Testis (tissue), 2 donors: ENCODE measurements at regions not wholly inside any gene's neighbourhood (a gene's known extent, or its start where the extent isn't known, plus 50 kb on each side); places are given as distances from the start of the nearest gene placed in this dataset.

Experiments
- DNase-seq: peaks from one replicate; pipeline ENCODE4 v3.0.0-alpha.2; 2019
- H3K27ac ChIP-seq, 2 donors: fragments of 200-600 bp; sonication (generic); one replicate each; pipeline ENCODE4 v1.5.1; 2019
- H3K27me3 ChIP-seq: fragments of 200-600 bp; sonication (generic); one replicate; pipeline ENCODE4 v1.5.1; 2019
- H3K36me3 ChIP-seq: fragments of 200-600 bp; sonication (generic); one replicate; pipeline ENCODE4 v1.5.1; 2017; ENCODE audit warnings: low read depth; ENCODE audit errors: missing control alignments
- H3K4me1 ChIP-seq: fragments of 200-600 bp; sonication (generic); one replicate; pipeline ENCODE4 v1.5.1; 2019
- H3K4me3 ChIP-seq, 2 donors: fragments of 200-600 bp; sonication (generic); one replicate each; pipeline ENCODE4 v1.5.1; 2017 to 2019
- H3K9me3 ChIP-seq: fragments of 200-600 bp; sonication (generic); one replicate; pipeline ENCODE4 v1.5.1; 2017
- CTCF ChIP-seq, 3 experiments: fragments of 450-650 bp in 2 of 3; fragments of 200-600 bp in 1 of 3; sonication (generic) in 1 of 3; IDR thresholded peaks; one replicate each; pipeline ENCODE4 v1.5.1; 2016 to 2019; ENCODE audit warnings: antibody characterized with exemption in 3 of 3, mild to moderate bottlenecking in 2 of 3, moderate library complexity in 1 of 3
- POLR2A ChIP-seq: fragments of 450-650 bp; IDR thresholded peaks from one replicate; pipeline ENCODE4 v1.6.1; 2017; ENCODE audit warnings: antibody characterized with exemption, mild to moderate bottlenecking, moderate library complexity
- WGBS, 2 donors: methylation state at CpG; one replicate each; pipeline ENCODE4 v1.1.5; 2018; 5-methylcytosine and 5-hydroxymethylcytosine counted together
- intact Hi-C: fragments of 100-400 bp; cut with DNase I; formaldehyde crosslinking; loops from one replicate; pipeline ENCODE4 v1.15.1; 2023; ENCODE audit warnings: low total_unique reads

- no peaks in the 10 kb centered on the region for H3K4me1 ChIP-seq
- intact Hi-C loops: no loop called here
- H3K27me3 ChIP-seq: no peaks in the 10 kb centered on the region
- no peaks in the 10 kb centered on the region for H3K36me3 ChIP-seq
- TF ChIP-seq POLR2A: no peak
- 90% methylated on average over 4 of the region's 4 CpGs for WGBS, 2 donors
- H3K4me3 ChIP-seq: no peak overlapping the region
- H3K27ac ChIP-seq: no peak overlapping the region
- H3K9me3 ChIP-seq: no peaks in the 10 kb centered on the region
- DNase-seq: no peak
These were observed 149.7 kb downstream of the HNMT start for GRCh38 chr2:138113871-138114525.

GRCh38 chr2:138115666-138116065, 151.4 kb downstream of the HNMT start:
- no peak for DNase-seq
- H3K27ac ChIP-seq: no peak overlapping the region
- H3K4me3 ChIP-seq: no peak overlapping the region
- no peaks in the 10 kb centered on the region for H3K27me3 ChIP-seq
- no peaks in the 10 kb centered on the region for H3K36me3 ChIP-seq
- no peaks in the 10 kb centered on the region for H3K9me3 ChIP-seq
- intact Hi-C loops: no loop called here
- H3K4me1 ChIP-seq: no peaks in the 10 kb centered on the region
- TF ChIP-seq CTCF (IDR thresholded peaks at IDR 0.05) (no peak), POLR2A (no peak)

GRCh38 chr2:138116456-138116855, 152.2 kb downstream of the HNMT start:
- TF ChIP-seq CTCF (IDR thresholded peaks at IDR 0.05): no peak
- TF ChIP-seq POLR2A: no peak
- intact Hi-C loops: no loop called here
- H3K4me1 ChIP-seq: no peaks in the 10 kb centered on the region
- H3K36me3 ChIP-seq: no peaks in the 10 kb centered on the region
- no peak overlapping the region for H3K27ac ChIP-seq
- H3K4me3 ChIP-seq: no peak overlapping the region
- DNase-seq: no peak
- WGBS, 2 donors: 95 to 97% methylated on average over 4 of the region's 4 CpGs
- no peaks in the 10 kb centered on the region for H3K9me3 ChIP-seq
- H3K27me3 ChIP-seq: no peaks in the 10 kb centered on the region

GRCh38 chr2:138121666-138122661, 157.7 kb downstream of the HNMT start:
- Histone ChIP-seq H3K36me3 (no peaks in the 10 kb centered on the region), H3K27ac (no peak overlapping the region), H3K27me3 (no peaks in the 10 kb centered on the region), H3K4me1 (no peaks in the 10 kb centered on the region), H3K4me3 (no peak overlapping the region), H3K9me3 (no peaks in the 10 kb centered on the region)
- no peak for TF ChIP-seq CTCF (IDR thresholded peaks at IDR 0.05)
- no peak for TF ChIP-seq POLR2A
- intact Hi-C loops: no loop called here
- no peak for DNase-seq
- 81 to 86% methylated on average over 3 of the region's 3 CpGs for WGBS, 2 donors

- Histone ChIP-seq H3K9me3 (no peaks in the 10 kb centered on the region), H3K27ac (no peak overlapping the region), H3K4me1 (no peaks in the 10 kb centered on the region), H3K27me3 (no peaks in the 10 kb centered on the region), H3K4me3 (no peak overlapping the region), H3K36me3 (no peaks in the 10 kb centered on the region)
- no peak for DNase-seq
- TF ChIP-seq CTCF (IDR thresholded peaks at IDR 0.05) (no peak), POLR2A (no peak)
- whole genome bisulfite sequencing, 2 donors: 82 to 95% methylated on average over 1 of the region's 1 CpG
- intact Hi-C loops: no loop called here
These were observed 158.6 kb downstream of the HNMT start for GRCh38 chr2:138122891-138123290.
